Mammary epithelial cell (primary cell): ENCODE measurements at regions not wholly inside any gene's neighbourhood (a gene's known extent, or its start where the extent isn't known, plus 50 kb on each side); places are given as distances from the start of the nearest gene placed in this dataset.

Experiments
- EZH2 ChIP-seq: IDR thresholded peaks from 2 replicates; pipeline ENCODE4 v1.6.1; 2012; ENCODE audit warnings: low read length, inconsistent platforms, borderline replicate concordance
- TF ChIP-seq, protein P1 (sequence below), 2 donors: IDR thresholded peaks in 1 of 2; conservative IDR thresholded peaks in 1 of 2; 2 replicates each; pipeline ENCODE4 v1.5.1; 2011 to 2012; ENCODE audit warnings: inconsistent platforms in 2 of 2, low read length in 2 of 2, mild to moderate bottlenecking in 2 of 2, control low read depth in 1 of 2, low read depth in 1 of 2; ENCODE audit not compliant: insufficient read depth in 1 of 2; ENCODE audit errors: extremely low read depth in 1 of 2

DNA sequence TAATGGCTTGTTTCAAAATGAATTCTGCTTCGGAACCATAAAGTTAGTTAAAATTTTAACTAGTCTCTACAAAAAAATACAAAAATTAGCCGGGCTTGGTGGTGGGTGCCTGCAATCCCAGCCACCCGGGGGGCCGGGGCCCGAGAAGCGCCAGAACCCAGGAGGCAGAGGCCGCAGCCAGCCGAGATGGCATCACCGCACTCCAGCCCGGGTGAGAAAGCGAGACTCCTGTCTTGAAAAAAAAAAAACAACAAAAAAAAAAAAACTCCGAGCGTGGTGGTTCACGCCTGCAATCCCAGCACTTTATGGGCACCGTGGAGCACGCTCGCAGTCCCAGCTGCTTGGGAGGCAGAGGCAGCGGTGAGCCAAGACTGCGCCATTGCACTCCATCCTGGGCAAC lies 781.4 kb downstream of the BRINP3 start:
- TF ChIP-seq, protein P1, sequence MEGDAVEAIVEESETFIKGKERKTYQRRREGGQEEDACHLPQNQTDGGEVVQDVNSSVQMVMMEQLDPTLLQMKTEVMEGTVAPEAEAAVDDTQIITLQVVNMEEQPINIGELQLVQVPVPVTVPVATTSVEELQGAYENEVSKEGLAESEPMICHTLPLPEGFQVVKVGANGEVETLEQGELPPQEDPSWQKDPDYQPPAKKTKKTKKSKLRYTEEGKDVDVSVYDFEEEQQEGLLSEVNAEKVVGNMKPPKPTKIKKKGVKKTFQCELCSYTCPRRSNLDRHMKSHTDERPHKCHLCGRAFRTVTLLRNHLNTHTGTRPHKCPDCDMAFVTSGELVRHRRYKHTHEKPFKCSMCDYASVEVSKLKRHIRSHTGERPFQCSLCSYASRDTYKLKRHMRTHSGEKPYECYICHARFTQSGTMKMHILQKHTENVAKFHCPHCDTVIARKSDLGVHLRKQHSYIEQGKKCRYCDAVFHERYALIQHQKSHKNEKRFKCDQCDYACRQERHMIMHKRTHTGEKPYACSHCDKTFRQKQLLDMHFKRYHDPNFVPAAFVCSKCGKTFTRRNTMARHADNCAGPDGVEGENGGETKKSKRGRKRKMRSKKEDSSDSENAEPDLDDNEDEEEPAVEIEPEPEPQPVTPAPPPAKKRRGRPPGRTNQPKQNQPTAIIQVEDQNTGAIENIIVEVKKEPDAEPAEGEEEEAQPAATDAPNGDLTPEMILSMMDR (conservative IDR thresholded peaks at IDR 0.05 in 1 of 2, IDR thresholded peaks at IDR 0.05 in 1 of 2; ENCODE audit: extremely low read depth in 1 of 2, insufficient read depth in 1 of 2, low read depth in 1 of 2, low read length in 2 of 2), result no peak
- no peak for TF ChIP-seq EZH2
